GM20431 (cell line): ENCODE measurements at regions not wholly inside any gene's neighbourhood (a gene's known extent, or its start where the extent isn't known, plus 50 kb on each side); places are given as distances from the start of the nearest gene placed in this dataset.

Experiments used
- in situ Hi-C: fragments of 300-500 bp; cut with MseI, MboI; formaldehyde crosslinking; loops from one replicate; pipeline ENCODE4 v1.15.0; 2020; ENCODE audit warnings: low sequenced_read_pairs; ENCODE audit not compliant: unreplicated experiment

DNA sequence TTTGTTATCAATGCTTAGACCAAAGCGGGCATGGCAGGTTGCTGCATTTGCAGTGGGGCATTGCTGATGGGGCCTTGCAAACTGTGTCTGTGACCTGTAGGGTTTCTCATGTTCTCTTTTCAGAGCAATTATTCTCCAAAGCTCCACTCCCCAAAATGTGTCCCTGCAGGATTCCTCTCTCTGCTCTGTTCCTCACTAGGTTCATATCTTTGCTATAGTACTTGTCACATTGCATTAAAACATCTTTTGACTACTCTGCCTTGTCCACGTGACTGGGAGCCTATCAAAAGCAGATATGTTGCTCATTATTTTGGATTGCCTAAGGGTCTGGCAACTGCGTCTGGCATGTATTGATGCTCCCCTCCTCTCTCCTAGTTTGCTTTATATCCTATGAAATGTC lies 177.7 kb upstream of the MID1 start:
- in situ Hi-C loops = no loop called here

DNA sequence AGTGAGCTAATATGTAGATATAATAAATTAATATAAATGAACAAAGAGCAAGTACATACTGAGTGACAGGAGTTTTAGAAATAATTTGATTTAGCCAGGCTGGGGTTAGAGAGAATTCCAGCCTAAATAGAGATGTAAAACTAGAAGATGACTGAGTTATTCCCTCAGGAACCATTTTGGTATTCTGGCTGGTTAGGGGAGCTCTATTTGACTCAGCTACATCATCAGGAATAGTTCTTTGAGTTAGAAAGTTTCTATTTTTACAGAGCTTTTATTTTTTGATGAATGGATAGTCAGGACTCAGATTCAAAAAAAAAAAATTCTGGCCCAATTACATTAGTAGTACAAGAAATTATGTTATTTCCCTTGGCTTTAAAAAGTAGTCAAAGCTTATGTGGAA lies 180.4 kb upstream of the MID1 start:
- in situ Hi-C loops = no loop called here

DNA sequence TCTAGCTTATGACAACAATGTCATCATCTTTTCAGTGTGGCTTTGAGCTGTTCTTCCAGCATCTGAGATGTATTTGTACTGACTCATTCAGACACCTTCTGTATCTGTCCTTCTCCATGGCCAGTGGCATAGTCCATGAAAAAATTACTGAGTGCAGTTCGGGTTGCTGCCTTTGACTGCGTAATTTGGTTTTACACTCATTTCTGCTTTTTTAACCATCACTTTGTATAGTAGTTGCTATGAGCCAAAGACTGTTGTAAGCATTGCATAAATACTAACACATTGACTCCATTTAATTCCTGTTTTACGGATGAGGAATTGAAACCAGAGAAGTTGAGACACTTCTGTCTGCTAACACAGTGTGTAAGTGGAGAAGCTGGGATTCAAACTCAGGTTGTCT lies 190.7 kb upstream of the MID1 start:
- in situ Hi-C loops = no loop called here

DNA sequence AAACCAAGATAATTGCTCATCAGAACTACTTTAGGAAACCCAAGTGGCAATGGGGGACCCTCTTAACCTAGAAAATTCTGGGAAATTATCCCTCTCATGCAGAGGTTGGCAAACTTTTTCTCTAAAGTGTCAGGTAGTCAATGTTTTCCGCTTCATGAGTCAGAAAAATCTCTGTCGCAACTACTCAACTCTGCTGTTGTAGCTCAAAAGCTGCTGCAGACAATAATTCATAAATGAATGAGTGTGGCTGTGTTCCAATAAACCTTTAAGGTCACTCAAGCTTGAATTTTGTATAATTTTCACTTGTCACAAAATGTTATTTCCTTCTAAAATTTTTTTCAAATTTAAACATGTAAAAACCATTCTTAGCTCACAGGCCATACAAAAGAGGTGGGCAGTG lies 193.4 kb upstream of the MID1 start:
- in situ Hi-C loops = no loop called here

DNA sequence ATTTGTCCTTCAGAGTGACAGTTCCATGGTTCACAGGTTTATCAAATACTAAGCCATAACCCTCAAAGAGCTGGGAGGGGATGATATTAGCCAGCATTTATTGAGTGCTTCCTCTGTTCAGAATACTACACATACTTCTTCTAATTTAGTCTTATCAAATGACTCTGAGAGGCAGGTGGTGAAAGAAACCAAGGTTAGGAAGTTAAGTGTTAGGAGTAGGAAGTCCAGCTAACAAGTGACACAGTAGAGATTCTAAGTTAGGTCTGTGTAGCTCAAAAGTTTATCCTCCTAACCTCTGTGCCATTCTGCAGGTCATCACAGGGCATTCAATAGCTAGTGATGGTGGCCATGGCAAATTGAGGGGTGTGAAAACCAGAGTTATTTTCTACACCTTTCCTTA lies 198.3 kb upstream of the MID1 start:
- in situ Hi-C loops = no loop called here

DNA sequence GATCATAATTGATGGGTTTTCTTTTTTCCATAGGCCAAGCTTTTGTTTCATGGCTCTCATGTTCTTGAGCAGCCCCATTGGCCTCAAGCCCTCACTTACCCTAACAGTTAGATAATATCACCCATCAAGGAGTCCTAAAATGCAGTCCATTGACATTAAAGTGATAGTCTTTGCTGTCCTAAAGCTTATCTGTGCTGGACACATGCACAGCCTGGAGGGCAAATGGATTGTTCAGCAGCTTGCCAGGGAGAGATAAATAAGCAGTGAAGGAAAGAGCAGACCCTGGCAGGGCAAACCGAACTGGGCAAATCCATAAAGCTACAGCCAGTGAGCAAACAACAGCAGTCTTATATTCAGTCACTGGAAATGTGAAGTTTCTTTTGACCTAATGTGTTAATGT lies 199.6 kb upstream of the MID1 start:
- in situ Hi-C loops = no loop called here

DNA sequence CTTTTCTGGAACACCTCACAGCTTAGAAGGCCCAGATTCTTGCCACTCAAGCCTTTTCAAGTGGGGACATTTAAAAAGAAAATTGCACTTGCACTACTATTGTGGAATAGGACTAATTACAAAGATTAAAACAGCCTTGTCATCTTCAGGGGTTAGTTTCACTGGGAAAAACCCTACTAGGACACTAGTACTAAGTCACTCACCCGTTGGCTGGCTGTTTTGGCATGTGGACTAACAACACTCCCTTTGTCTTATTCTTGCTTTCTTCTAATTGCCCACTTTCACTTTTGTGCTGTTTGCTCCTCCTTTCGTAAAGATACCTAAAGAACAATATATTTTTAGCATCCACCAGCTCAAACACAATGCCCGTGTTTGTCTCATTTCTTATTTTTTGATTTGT lies 200.9 kb upstream of the MID1 start:
- in situ Hi-C loops = no loop called here

DNA sequence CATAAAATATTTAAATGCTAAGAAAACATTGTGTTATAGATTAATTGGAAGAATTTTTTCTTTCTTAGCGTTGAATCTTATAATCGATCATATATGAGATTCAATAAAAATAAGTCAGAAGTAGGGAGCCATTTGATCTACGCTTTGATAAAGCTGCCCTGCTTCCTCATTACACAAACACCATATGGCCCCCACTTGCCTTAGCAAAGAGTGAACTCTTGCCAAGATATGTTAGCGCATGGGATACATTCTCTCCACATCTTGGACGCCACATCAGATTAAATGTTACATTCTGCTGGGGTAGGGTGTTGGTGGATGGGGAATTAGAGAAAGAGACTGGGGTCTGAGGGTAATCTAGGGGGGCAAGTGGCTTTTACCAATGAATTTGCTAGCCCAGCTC lies 207.7 kb upstream of the MID1 start:
- in situ Hi-C loops = no loop called here

DNA sequence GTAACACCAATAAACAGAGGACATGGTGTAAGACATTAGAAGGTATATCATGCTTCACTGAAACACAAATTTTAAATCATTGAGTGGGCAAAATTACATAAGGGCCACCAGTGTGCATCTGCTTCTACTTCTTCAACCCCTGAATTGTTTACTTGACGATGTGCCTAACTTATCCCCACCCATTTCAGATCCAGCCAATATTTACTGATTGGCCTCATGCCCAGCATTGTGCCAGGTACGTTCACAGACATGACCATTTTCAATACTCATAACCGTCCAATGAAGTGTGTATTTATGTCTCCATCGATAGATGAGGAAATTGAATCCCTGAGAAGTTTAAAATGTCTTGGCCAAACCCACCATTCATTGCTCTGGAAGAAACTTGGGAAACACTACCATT lies 208.3 kb upstream of the MID1 start:
- in situ Hi-C loops = no loop called here

DNA sequence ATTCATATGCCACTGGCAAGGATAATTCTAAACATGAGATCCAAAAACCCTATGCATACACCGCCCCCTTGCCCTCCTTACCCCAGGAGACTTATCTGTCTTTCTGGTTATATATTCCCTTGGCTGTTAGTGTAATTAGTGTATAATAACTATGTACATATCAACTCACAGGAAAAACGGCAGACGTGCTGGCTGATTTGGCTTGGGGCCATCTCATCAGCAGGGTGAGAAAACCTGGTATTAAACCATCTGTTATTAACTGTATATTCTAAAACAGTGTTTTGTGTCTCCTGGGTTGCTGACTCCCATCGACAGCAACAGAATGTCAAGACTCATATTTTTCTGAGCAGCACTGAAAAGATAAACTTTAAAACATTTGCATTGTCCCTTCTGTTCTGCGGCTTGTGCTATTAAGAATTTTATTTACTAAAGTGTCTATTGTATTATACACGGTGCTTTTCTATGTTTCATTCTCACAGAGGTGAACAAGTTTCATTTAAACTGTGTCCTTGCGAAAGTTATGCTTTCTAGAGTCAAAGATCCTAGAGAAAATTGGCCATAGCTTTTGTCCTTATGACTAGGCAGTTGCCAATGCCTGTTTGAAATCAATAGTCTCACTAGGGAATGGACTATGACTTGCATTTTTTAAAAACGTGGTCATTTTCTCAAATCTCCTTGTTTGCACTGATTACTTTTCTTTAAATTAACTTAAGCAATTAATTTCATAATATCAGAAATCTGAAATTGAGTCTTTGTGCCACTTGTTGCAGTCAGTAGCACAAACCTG lies 211.5 kb upstream of the MID1 start:
- in situ Hi-C loops = no loop called here

DNA sequence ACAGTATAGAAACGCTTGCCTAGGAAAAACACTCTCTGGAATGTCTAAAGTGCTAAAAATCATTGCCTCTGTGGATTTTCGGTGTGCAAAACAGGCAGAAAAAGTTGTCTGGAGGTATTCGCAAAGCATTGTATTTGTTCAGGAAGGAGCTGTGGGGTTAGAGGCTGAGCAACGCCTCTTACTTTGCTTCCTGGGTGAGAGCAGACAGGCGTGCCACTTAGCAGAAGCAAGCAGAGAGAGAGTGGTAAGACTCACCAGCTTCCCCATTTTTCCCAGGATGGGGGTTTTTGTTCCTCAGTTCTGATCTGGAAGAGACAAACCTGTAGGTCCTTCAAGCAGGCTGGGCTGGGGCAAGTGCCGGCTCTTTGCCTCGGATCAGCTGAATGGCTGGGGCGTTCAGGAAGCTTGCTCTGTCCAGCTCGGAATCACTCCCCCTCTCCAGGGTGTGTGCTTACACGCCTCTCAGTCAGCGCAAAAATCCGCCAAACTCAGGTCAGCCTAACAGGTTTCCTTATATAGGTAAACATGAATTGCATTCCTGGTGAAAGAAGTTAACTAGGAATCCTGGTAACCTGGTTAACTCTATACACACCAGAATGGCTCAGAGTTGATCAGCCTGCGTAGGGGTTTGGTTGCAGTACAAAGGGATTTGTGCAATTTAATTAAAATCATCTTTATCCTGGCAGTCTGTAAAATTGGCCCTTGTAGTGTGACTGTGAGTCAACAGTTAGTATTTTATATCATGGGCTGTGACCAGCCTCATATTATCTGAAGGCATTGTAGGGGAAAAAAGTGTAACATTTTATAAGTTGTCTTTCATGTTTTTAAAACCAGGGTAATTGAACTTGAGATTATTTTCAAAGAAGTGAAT lies 213.1 kb upstream of the MID1 start:
- in situ Hi-C loops = no loop called here

DNA sequence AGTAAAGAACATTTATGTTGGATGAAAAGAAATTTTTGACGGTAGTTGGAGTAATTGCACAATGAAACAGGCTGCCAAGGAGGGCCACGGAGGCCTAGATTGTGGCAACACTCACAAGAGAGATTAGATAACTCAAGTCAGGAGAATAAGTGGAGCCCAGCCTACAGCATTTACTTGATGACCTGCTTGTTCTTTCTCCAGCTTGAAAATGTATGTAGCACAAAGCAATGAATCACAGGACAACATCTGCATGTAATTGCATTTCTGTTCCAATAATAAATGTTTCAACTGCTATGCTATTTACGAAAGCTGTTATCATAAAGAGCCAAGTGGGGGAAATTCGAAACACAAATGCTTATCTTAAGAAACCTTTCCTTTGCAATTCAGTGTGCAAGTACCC lies 221.2 kb upstream of the MID1 start:
- in situ Hi-C loops = no loop called here

DNA sequence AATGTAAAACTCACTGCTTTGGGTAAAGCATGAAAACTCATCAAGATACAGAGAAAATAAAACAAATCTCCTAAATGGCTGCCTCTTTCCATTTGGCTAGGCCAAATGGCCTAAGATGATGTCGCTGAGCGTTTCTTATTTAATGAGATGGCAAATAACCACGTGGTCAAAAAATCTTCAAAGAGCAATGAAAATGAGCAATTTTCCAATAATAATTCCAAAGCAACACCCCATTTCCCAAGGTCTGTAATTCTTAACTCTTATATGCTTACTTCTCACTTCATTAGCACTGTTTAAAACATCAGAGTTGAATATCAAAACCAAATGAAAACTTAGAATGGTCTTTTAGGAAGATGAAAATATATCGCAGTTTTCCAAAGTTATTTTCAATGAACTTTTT lies 222.3 kb upstream of the MID1 start:
- in situ Hi-C loops = no loop called here

DNA sequence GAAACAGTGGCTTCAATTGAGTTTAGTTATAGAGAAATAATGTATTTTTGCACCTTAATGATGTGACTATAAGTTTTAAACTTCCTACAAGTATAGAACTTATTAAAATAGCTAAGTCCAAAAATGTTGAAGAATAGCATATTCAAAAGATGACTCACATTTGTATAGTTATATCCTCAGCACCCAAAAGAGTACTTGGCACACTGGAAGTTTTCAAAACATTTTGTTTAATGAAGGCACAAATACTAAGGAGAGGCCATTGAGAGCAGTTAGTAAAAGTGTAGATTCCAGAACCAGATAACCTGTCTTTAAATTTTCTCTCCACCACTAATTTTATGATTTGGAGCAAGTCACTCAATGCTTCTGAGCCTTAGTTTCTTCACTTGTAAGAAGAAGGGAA lies 226.9 kb upstream of the MID1 start:
- in situ Hi-C loops = no loop called here

DNA sequence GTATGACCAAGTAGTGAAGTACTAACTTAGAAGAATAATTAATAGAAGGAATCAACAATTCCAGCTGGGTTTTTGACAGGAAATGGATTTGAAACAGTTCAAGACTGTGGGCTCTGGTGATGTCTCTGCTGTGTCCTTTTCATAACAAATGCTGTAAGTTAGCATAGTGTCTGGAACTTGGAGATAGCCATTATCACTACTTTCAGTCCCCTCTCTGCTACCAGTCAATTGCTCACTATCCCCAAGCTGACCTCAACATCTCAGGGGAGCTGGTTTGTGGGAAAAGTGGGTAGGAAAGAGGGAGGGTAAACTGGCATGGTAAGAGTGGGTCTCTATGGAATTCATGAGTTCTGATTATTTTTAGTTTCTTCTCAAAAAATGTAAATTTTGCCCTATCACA lies 231.4 kb upstream of the MID1 start:
- in situ Hi-C loops = no loop called here

DNA sequence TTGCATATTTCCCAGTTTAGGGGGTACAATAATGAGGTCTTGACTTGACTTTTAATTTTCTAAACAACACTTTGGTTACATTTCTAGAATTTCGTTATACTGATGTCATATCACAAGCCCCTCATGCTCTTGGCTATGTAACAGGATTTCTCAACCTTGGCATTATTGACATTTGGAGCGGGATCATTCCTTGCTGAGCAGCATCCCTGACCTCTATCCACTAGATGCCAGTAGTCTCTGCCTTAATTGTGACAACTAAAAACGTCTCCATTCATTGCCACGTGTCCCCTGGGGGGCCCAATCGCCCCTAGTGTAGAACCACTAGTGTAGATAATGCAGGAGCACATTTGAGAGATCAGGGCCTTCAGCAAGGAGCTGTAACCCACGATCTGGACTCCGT lies 234.2 kb upstream of the MID1 start:
- in situ Hi-C loops = no loop called here

DNA sequence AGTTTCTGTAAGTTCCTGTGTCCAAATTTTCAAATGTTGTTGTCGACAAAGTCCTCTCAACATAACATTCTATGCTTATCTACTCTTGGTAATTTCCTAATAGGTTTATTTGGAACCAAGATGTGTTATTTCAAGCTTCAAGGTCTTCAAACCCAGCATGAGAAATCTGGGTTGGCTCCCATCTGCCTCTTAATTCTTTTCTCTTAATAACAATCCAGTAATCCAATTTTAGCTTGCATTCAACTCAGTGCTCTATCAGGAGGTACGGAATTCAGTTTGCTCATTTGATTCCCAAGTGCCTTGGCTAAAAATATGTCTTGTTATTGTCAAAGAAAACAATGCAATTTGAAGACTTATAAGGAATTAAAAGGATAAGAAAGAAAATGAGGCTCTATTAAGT lies 235.5 kb upstream of the MID1 start:
- in situ Hi-C loops = no loop called here

DNA sequence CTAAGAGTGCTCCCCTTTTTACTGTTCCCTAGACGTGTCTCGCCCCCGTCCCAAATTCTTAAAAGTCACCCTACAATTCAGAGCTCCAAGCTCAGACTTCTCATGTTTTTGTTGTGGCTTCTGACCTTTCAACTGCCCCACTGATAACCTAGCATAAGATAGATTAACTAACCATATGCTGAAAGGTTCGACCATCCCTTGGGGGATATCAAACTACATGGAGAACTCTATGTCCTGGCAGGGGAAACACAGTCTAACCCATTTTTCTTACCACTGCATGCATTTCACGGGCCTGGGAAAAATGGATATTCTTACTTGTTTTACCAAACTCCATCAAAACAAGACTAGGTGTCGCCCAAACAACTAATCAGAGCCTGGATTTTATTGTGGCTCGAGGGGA lies 236.4 kb upstream of the MID1 start:
- in situ Hi-C loops = no loop called here

DNA sequence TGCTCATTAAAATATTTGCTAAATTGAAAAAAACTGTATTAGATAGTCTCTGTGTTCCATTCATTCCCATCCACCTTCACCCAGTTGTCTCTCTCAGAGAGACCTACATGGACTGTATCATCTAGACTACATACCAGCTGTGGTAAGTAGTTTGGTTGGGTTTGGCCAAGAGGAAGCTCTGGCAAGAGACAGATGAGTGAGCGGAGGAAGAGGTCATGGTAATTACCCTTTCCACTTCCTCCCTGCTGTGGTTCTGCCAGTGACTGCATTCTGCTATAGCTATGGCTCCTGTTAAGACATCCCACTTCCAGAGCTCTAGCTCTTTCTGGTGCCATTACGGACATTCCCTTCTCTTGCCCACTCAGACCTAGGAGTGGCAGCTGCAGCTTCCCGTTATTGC lies 239.0 kb upstream of the MID1 start:
- in situ Hi-C loops = no loop called here

DNA sequence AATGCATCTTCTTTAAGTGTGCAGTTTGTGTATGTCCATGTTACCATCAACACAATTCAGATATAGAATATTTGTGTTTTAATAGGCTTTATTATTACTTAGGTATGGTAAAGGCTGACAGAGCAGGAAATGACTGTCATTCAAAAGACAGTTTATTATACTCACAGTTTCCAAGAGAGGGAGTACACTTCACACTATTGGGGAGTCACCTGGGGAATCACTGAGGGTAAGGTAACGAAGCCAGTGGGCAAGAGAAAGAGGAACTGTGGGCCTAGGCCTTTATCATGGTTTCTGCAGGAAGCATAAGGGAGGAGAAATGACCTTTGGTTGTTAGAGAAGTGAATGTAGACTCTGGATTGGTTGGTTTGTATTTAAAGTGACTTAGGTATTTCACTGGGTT lies 235.1 kb upstream of the HCCS start:
- in situ Hi-C loops = no loop called here

DNA sequence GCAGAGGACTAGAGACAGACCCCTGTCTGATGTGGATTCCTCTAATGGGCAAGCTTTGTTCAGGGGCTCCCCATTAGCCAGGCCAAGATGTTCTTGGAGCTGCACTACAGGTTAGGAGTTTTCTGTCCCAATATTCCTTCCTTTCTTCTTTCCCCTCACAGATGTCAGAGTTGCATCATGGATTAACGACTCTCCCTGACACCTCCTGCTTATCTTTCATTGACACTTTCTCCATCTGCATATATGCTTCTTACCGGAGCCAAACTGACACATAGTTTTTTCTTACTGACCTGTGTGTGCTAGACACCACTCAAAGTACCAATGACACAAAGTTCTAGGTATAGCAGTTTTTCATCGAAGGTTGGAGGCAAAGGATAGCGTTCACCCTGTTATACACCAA lies 228.6 kb upstream of the HCCS start:
- in situ Hi-C loops = no loop called here

DNA sequence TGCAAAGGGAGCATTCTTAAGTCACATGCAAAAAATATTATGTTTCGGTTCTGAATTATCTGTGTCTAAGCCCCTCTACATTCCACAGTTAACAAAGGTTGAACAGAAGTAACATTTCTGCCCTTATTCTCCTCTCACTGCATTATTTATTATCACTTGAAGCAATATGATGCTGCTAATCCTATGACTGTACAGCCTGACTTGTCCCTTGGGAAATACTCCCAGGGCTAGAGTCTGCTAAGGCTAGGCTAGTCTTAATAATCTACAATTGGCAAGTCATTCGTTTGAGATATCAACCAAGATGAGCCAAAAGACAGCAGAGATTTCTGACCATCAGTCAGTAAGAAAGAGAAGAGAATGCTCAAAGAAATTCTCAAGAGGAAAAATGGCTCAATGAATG lies 226.9 kb upstream of the HCCS start:
- in situ Hi-C loops = no loop called here
